WTC11 (cell line): ENCODE measurements at regions not wholly inside any gene's neighbourhood (a gene's known extent, or its start where the extent isn't known, plus 50 kb on each side); places are given as distances from the start of the nearest gene placed in this dataset.

ENCODE experiments used
- ATAC-seq: fragments of 200-7000 bp; cut with Tn5 transposase; 2 replicates; pipeline ENCODE4 v1.10.0; 2021; ENCODE audit warnings: mild to moderate bottlenecking, moderate library complexity
- CTCF ChIA-PET: fragments of 300-600 bp; sonication (Branson Sonifier 250); formaldehyde crosslinking; loops from one replicate; lab custom pipeline; 2021; ENCODE audit warnings: antibody characterized with exemption; lab: Charles Lee
- POLR2A ChIA-PET: fragments of 350-600 bp; sonication (Branson Sonifier 250); formaldehyde crosslinking; loops from one replicate; lab custom pipeline; 2021; ENCODE audit warnings: antibody characterized with exemption; lab: Charles Lee
- DNase-seq: peaks from one replicate; pipeline ENCODE4 v3.0.0; 2021; ENCODE audit warnings: low spot score
- H3K27ac Mint-ChIP-seq: 2 replicates; pipeline ENCODE4 v1.8.0; 2021; ENCODE audit warnings: mixed read lengths
- H3K27me3 Mint-ChIP-seq: 2 replicates; pipeline ENCODE4 v1.8.0; 2021; ENCODE audit warnings: low read depth, mild to moderate bottlenecking, moderate library complexity, mixed read lengths
- H3K36me3 Mint-ChIP-seq: 2 replicates; pipeline ENCODE4 v1.8.0; 2021; ENCODE audit warnings: mixed read lengths
- H3K4me1 Mint-ChIP-seq: 2 replicates; pipeline ENCODE4 v1.8.0; 2022; ENCODE audit warnings: mixed read lengths
- H3K4me3 Mint-ChIP-seq: 2 replicates; pipeline ENCODE4 v1.8.0; 2021; ENCODE audit warnings: mild to moderate bottlenecking, moderate library complexity, mixed read lengths
- H3K9me3 Mint-ChIP-seq: 2 replicates; pipeline ENCODE4 v1.8.0; 2021; ENCODE audit warnings: mixed read lengths
- ATF1 ChIP-seq: sonication (generic); formaldehyde crosslinking; IDR thresholded peaks from 2 replicates; pipeline ENCODE4 v1.8.1; 2023; ENCODE audit warnings: mild to moderate bottlenecking, moderate library complexity, missing genetic modification reagents
- ATF2 ChIP-seq: sonication (generic); formaldehyde crosslinking; IDR thresholded peaks from 2 replicates; pipeline ENCODE4 v1.8.1; 2022; ENCODE audit warnings: low read depth, missing genetic modification reagents, borderline replicate concordance
- CTCF ChIP-seq: fragments of 200-600 bp; IDR thresholded peaks from 2 replicates; pipeline ENCODE4 v1.8.0; 2022; ENCODE audit warnings: antibody characterized with exemption
- E2F5 ChIP-seq: sonication (generic); formaldehyde crosslinking; IDR thresholded peaks from 2 replicates; pipeline ENCODE4 v1.8.1; 2022; ENCODE audit warnings: mild to moderate bottlenecking, moderate library complexity, missing genetic modification reagents
- EMX1 ChIP-seq: fragments of 250-450 bp; sonication (Bioruptor Pico); IDR thresholded peaks from 2 replicates; pipeline ENCODE4 v1.8.0; 2021; ENCODE audit warnings: mild to moderate bottlenecking
- FOXK1 ChIP-seq: sonication (generic); formaldehyde crosslinking; IDR thresholded peaks from 2 replicates; pipeline ENCODE4 v1.8.0; 2022; ENCODE audit warnings: mild to moderate bottlenecking, moderate library complexity, missing genetic modification reagents
- FOXP4 ChIP-seq: sonication (generic); formaldehyde crosslinking; IDR thresholded peaks from 2 replicates; pipeline ENCODE4 v1.8.0; 2022; ENCODE audit warnings: mild to moderate bottlenecking, missing genetic modification reagents
- MYBL2 ChIP-seq: sonication (generic); formaldehyde crosslinking; IDR thresholded peaks from 2 replicates; pipeline ENCODE4 v1.8.1; 2023; ENCODE audit warnings: mild to moderate bottlenecking, moderate library complexity, missing genetic modification reagents
- NFATC4 ChIP-seq: fragments of 250-450 bp; sonication (Bioruptor Pico); IDR thresholded peaks from 2 replicates; pipeline ENCODE4 v1.9.0; 2021; ENCODE audit warnings: mild to moderate bottlenecking
- PRDM15 ChIP-seq: sonication (generic); formaldehyde crosslinking; IDR thresholded peaks from 2 replicates; pipeline ENCODE4 v1.8.0; 2022; ENCODE audit warnings: missing genetic modification reagents
- RORB ChIP-seq: fragments of 250-450 bp; sonication (Bioruptor Pico); IDR thresholded peaks from 2 replicates; pipeline ENCODE4 v1.9.0; 2021; ENCODE audit warnings: mild to moderate bottlenecking
- STAT6 ChIP-seq: sonication (generic); formaldehyde crosslinking; conservative IDR thresholded peaks from 2 replicates; pipeline ENCODE4 v1.8.1; 2023; ENCODE audit warnings: mild to moderate bottlenecking, low read depth, missing genetic modification reagents, moderate library complexity
- ZMAT4 ChIP-seq: fragments of 250-450 bp; sonication (Bioruptor Pico); IDR thresholded peaks from 2 replicates; pipeline ENCODE4 v1.9.0; 2021; ENCODE audit warnings: mild to moderate bottlenecking
- ZNF232 ChIP-seq: sonication (generic); formaldehyde crosslinking; IDR thresholded peaks from 2 replicates; pipeline ENCODE4 v1.8.0; 2022; ENCODE audit warnings: mild to moderate bottlenecking, missing genetic modification reagents
- ZNF512 ChIP-seq: sonication (generic); formaldehyde crosslinking; IDR thresholded peaks from 2 replicates; pipeline ENCODE4 v1.8.1; 2022; ENCODE audit warnings: missing genetic modification reagents, borderline replicate concordance
- ZSCAN18 ChIP-seq: fragments of 250-450 bp; sonication (Bioruptor Pico); IDR thresholded peaks from 2 replicates; pipeline ENCODE4 v2.1.2; 2022; ENCODE audit warnings: mild to moderate bottlenecking, moderate library complexity

GRCh38 chr4:96375367-96375766 lies 535.5 kb downstream of the PDHA2 start:
- ChIA-PET POLR2A (no interaction called here), CTCF (no interaction called here)
- Mint-ChIP-seq H3K27ac (no peak overlapping the region), H3K27me3 (no peaks in the 10 kb centered on the region), H3K4me1 (no peaks in the 10 kb centered on the region), H3K4me3 (no peak overlapping the region), H3K9me3 (peaks cover 16% of the 10 kb centered on the region), H3K36me3 (peaks cover 12% of the 10 kb centered on the region)
- TF ChIP-seq EMX1 (CRISPR knock-in tag), result no peak
- no peak for TF ChIP-seq ZNF512 (CRISPR knock-in tag)
- TF ChIP-seq PRDM15, result no peak
- TF ChIP-seq E2F5 (CRISPR knock-in tag), result no peak
- no peak for TF ChIP-seq ZNF232 (CRISPR knock-in tag)
- no peak for TF ChIP-seq FOXP4
- no peak for TF ChIP-seq CTCF
- TF ChIP-seq ATF2 (CRISPR knock-in tag), result no peak
- no peak for TF ChIP-seq RORB (CRISPR knock-in tag)
- TF ChIP-seq NFATC4 (CRISPR knock-in tag), result no peak
- TF ChIP-seq ZSCAN18 (CRISPR knock-in tag), result no peak
- TF ChIP-seq ATF1, result no peak
- no peak for TF ChIP-seq ZMAT4 (CRISPR knock-in tag)
- TF ChIP-seq MYBL2 (CRISPR knock-in tag), result no peak
- TF ChIP-seq FOXK1 (CRISPR knock-in tag), result no peak
- no peak for TF ChIP-seq STAT6 (CRISPR knock-in tag)
- ATAC-seq (no peak), DNase-seq (no peak)
